Astrocyte of the spinal cord (primary cell): ENCODE measurements at regions not wholly inside any gene's neighbourhood (a gene's known extent, or its start where the extent isn't known, plus 50 kb on each side); places are given as distances from the start of the nearest gene placed in this dataset.

Experiments used
- DNase-seq: peaks from one replicate; pipeline ENCODE4 v3.0.0; 2011; ENCODE audit warnings: low read depth, low spot score
- H3K4me3 ChIP-seq: 2 replicates; pipeline ENCODE4 v1.5.1; 2011; ENCODE audit warnings: low read depth, mild to moderate bottlenecking, low read length, moderate library complexity
- CTCF ChIP-seq: IDR thresholded peaks from 2 replicates; pipeline ENCODE4 v1.5.1; 2012; ENCODE audit warnings: low read depth, mild to moderate bottlenecking, low read length, inconsistent platforms
- in situ Hi-C: cut with HindIII; loops from 2 replicates; pipeline ENCODE4 v1.10.0; 2017; ENCODE audit warnings: low sequenced_read_pairs

DNA sequence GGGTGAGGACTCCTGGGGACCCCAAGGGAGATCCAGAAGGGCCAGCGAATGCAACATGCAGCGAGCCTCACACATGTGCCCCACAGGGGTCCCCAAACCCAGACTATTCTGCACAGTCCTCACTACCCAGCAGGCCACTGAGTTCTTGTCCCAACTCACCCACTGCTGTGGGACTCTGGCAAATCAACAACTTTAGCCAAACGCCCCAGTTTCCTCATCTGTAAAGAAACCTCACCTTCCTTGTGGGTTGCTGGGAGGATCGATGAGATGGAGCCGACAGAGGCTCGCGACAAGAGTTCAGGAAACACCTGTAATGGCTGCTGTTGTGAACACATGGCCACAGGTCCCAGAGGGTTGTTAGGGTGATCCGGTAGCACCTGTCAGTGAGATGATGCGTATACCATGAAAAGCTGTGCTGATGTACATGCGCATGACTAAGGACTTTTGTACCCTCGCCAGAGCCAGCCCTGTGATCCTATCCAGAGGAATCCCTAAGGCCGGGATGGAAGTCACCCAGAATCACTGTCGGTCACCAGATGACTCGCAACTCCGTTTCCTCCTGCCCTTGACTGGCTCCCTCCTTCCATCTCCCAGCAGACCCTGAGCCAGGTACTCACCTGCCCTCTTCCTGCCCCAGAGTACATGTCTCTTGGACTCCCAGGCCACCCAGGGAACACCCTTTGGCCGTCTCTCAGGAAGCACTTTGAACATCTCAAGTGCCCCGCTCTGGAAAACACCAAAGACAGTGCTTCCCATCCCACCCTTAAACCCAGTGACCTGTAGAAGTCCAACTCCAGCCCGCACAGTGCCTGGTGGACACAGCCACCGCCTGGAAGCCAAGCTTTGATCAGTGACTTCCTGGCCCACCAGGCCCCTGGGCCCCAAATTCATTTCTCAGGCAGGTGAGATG is 103.3 kb upstream of the ID2 start:
- no peak for TF ChIP-seq CTCF
- in situ Hi-C loops, result no loop called here
- DNase-seq, result no peak

DNA sequence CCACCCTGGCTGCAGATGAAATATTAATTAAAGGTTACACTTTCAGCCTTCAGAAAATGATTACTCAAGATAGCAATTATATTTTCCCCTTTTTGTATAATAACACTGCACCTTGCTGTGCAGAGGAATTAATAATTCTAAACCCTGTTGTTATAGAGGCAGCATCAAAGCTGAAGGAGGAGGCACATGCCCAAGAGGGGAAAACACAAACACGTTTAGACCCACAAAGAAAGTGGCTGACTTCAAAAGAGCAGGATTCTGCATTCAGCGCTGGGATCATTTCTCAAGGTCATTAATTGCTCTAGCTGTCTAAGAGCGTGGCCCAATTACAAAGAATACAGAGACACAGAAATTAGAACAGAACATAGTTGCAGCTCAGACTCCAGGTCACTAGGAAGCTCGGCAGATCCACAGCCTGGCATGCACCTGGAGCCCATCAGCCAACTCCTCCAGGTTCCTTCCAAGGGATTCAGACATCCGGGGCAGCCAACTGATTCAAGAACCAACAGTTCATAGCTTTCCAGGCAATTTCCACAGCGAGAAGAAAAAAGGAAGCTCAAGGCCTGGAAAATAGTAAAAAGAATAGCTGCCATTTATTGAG is 102.3 kb upstream of the ID2 start:
- H3K4me3 ChIP-seq, result no peak overlapping the region
- TF ChIP-seq CTCF, result no peak
- in situ Hi-C loops, result no loop called here
- no peak for DNase-seq

More for the DNA sequence above, 103.3 kb upstream of the ID2 start:
- H3K4me3 ChIP-seq, result no peak overlapping the region

GRCh38 chr2:8580316-8581233 is 101.3 kb upstream of the ID2 start:
- in situ Hi-C loops, result no loop called here
- no peak for DNase-seq
- no peak overlapping the region for H3K4me3 ChIP-seq
- no peak for TF ChIP-seq CTCF

DNA sequence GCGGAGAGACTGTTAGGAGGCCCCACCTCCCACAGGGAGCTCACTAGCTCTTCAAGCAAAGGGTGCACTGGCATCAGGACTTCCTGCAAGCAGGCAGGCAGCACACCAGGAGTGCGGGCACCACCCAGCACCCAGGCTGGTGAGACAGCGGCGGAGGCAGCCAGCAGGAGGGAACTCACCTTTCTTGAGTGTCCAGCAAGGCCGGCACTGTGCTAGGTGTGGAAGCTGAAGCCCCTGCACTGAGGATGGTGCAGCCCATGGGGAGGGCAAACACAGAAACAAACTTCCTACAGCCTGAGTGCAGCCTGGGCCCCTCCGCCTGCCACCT is 100.7 kb upstream of the ID2 start:
- in situ Hi-C loops, result no loop called here

GRCh38 chr2:8581601-8582041 is 100.2 kb upstream of the ID2 start:
- no peak for TF ChIP-seq CTCF
- H3K4me3 ChIP-seq, result no peak overlapping the region
- in situ Hi-C loops, result no loop called here
- DNase-seq, result no peak

More for the DNA sequence above, 100.7 kb upstream of the ID2 start:
- DNase-seq, result no peak
- H3K4me3 ChIP-seq, result no peak overlapping the region
- TF ChIP-seq CTCF, result no peak

DNA sequence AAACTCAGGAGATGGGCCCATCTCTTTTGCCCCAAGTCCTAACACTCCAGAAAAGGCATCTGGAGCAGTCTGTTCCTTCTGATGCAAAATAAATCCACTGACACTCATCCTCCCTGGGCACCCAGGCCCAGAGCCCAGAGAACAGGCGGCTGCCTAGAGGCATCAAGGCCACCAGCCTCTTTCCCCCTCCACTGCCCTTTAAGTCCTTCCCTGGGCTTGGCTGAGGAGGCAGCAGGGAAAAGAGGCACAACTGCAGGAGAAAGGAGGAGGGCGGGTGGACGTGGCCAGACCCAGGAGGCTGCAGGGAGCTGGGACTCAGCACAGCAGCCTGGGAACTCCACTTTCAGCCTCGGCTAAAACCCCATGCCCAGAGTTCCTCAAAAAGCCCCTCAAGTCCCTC is 99.7 kb upstream of the ID2 start:
- TF ChIP-seq CTCF, result no peak
- no peak overlapping the region for H3K4me3 ChIP-seq
- in situ Hi-C loops, result no loop called here
- DNase-seq, result no peak
